Mucosa of descending colon (tissue), 3 donors: ENCODE measurements at regions not wholly inside any gene's neighbourhood (a gene's known extent, or its start where the extent isn't known, plus 50 kb on each side); places are given as distances from the start of the nearest gene placed in this dataset.

Experiments used
- ATAC-seq: fragments of 200-7000 bp; cut with Tn5 transposase; one replicate; pipeline ENCODE4 v1.9.1; 2020; ENCODE audit warnings: mild to moderate bottlenecking, moderate library complexity
- DNase-seq, 3 donors: peaks; one replicate each; pipeline ENCODE4 v3.0.0-alpha.2; 2020
- H3K36me3 ChIP-seq: fragments of 200-600 bp; one replicate; pipeline ENCODE4 v1.8.0; 2021; ENCODE audit warnings: low read depth, mild to moderate bottlenecking
- H3K4me1 ChIP-seq: fragments of 200-600 bp; one replicate; pipeline ENCODE4 v1.8.0; 2021; ENCODE audit warnings: low read depth, mild to moderate bottlenecking
- H3K4me3 ChIP-seq: fragments of 200-600 bp; one replicate; pipeline ENCODE4 v1.8.0; 2021; ENCODE audit warnings: mild to moderate bottlenecking
- H3K9me3 ChIP-seq: fragments of 200-600 bp; one replicate; pipeline ENCODE4 v1.8.0; 2021; ENCODE audit warnings: mild to moderate bottlenecking
- intact Hi-C, 2 donors: fragments of 100-400 bp; cut with DNase I in 1 of 2; cut with micrococcal nuclease in 1 of 2; formaldehyde crosslinking; loops; one replicate each; pipeline versions ENCODE4 v1.11.0 to v1.11.1; 2022; cut with DNase I, micrococcal nuclease
- TF ChIP-seq, protein P1 (sequence below): fragments of 200-600 bp; IDR thresholded peaks from one replicate; pipeline ENCODE4 v1.8.0; 2022; ENCODE audit warnings: antibody characterized with exemption, mild to moderate bottlenecking
- donor health status: DM: no; HTN: no; CAD: no; lungs with moderate emphysema.
- donor health status: DM: no; HTN: no; CAD: no.
- donor health status: DM: no; HTN: yes; CAD: no.

DNA sequence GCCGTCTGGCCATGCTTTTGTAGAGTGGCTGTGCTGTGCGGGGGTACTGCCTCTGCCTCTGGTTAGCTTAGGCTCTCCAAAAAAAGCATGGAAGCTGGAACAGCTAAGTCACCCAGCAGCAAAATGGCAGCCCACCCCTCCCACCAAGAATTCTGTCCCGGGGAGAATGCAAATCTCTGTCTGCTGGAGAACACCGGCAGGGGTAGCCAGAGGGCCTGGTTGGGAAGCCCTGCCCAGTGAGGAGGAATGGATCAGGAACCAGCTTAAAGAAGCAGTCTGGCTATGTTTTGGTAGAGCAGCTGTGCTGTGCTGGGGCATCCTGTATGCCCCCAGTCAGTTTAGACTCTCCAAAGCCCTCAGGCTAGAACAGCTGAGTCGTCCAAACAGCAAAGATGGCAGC is 56.2 kb upstream of the PTPRG start:
- ATAC-seq (no peak), DNase-seq (no peak)
- Histone ChIP-seq H3K4me1 (no peaks in the 10 kb centered on the region), H3K36me3 (no peaks in the 10 kb centered on the region), H3K4me3 (no peak overlapping the region), H3K9me3 (no peaks in the 10 kb centered on the region)
- TF ChIP-seq, protein P1, sequence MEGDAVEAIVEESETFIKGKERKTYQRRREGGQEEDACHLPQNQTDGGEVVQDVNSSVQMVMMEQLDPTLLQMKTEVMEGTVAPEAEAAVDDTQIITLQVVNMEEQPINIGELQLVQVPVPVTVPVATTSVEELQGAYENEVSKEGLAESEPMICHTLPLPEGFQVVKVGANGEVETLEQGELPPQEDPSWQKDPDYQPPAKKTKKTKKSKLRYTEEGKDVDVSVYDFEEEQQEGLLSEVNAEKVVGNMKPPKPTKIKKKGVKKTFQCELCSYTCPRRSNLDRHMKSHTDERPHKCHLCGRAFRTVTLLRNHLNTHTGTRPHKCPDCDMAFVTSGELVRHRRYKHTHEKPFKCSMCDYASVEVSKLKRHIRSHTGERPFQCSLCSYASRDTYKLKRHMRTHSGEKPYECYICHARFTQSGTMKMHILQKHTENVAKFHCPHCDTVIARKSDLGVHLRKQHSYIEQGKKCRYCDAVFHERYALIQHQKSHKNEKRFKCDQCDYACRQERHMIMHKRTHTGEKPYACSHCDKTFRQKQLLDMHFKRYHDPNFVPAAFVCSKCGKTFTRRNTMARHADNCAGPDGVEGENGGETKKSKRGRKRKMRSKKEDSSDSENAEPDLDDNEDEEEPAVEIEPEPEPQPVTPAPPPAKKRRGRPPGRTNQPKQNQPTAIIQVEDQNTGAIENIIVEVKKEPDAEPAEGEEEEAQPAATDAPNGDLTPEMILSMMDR = no peak
- intact Hi-C loops = no loop called here

DNA sequence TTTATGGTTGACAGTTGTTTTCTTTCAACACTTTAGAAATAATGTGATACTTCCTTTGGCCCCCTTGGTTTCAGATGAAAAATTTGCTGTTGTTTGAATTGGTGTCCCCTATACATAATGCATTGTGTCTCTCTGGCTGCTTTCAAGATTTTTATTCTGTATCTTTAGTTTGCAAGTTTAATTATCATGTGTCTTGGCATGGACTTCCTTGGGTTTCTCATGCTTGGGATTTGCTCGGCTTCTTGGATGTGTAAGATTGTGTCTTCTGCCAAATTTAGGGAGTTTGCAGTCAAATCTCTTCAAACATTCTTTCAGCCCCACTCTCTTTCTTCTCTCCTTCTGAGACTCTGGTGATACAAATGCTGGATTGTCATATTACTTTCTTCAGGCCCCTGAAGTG is 53.4 kb upstream of the PTPRG start:
- TF ChIP-seq, protein P1 = no peak
- intact Hi-C loops = no loop called here
- ATAC-seq = no peak
- Histone ChIP-seq H3K4me3 (no peak overlapping the region), H3K4me1 (no peaks in the 10 kb centered on the region), H3K9me3 (no peaks in the 10 kb centered on the region), H3K36me3 (no peaks in the 10 kb centered on the region)
- no peak for DNase-seq
